NT2/D1 (cell line): ENCODE measurements at regions not wholly inside any gene's neighbourhood (a gene's known extent, or its start where the extent isn't known, plus 50 kb on each side); places are given as distances from the start of the nearest gene placed in this dataset.

Source experiments
- YY1 ChIP-seq: IDR thresholded peaks from 2 replicates; pipeline ENCODE4 v1.6.1; 2011; ENCODE audit not compliant: insufficient read length, insufficient read depth
- ZNF274 ChIP-seq: IDR thresholded peaks from 2 replicates; pipeline ENCODE4 v1.6.1; 2011; ENCODE audit warnings: mild to moderate bottlenecking, low read depth, low read length

DNA sequence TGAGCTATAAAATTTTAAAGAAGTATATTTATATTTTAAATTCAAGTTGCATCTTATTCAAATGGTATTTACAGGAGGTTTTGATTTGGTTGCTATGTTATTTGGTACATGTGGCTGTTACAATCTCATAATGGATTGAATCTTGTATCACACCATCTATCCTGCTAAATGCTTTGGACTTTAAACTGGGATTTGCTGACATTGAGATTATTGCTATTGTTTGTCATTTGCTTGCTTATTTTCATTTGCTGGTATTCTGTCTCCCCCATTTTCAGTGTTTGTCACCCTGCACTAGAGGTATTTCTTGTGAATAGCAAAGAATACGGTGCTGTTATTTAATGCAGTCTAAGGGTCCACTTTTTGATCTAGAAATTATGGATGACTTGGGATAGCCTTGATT is 171.1 kb downstream of the SH2D4B start:
- no peak for TF ChIP-seq ZNF274
- no peak for TF ChIP-seq YY1
